GM19395 (cell line): ENCODE measurements at regions not wholly inside any gene's neighbourhood (a gene's known extent, or its start where the extent isn't known, plus 50 kb on each side); places are given as distances from the start of the nearest gene placed in this dataset.

Experiments
- ATAC-seq: cut with Tn5 transposase; IDR thresholded peaks from one replicate; pipeline ENCODE4 v1.9.1; 2021; ENCODE audit warnings: mild to moderate bottlenecking, moderate library complexity; ENCODE audit not compliant: unreplicated experiment

DNA sequence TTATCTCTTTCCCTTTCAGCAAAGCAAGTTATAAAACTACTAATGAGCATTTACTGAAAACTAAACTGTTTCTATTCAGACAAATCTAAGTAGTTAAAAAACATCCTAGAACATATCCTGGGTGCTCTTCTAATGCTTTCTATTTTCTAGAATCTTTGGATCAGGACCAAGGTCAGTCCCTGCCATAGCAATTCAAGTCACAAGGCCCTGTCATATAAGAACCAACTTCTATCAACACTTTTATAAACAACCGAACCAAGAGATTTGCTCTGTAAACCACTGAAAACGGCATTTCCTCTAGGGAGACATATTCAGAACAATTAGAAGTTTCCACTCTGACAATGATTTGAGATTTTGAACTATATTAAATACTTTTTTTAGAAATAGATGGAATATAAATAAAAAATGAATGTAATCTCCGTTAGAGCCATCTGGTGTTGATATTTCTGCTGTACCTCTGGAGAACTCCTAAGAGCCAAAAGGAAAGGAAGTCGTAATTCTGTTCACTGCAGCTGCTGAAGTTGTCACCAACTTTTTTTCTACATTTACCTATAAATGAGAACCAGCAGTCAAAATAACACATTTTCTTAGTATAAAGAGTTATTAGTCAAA, 51.4 kb upstream of the LGSN start:
- ATAC-seq, result no peak

DNA sequence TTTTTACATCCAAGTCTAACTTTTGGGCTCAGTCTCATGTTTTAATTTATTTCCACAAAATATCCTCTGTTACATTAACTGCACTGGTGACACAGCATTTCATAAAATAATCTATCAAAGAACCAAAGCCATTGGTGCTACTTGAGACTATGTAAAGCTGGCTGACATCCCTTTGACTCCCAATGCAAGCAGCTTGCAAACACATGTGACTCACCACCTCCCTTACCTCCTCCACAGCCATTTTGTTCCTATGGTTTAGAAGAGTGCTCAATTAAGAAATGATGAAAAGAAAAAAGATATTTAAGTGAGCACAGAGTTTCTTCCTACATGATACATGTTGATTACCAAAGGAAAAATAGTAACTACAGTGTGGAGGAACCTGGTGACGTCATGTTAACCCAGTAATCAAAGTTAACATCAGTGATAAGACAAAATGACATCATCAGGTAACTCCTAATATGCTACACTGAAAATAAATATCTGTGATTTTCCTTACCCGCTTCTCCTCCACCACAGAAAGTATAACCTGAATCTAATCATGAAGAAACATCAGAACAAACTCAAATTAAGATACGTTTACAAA, 53.3 kb upstream of the LGSN start:
- no peak for ATAC-seq

DNA sequence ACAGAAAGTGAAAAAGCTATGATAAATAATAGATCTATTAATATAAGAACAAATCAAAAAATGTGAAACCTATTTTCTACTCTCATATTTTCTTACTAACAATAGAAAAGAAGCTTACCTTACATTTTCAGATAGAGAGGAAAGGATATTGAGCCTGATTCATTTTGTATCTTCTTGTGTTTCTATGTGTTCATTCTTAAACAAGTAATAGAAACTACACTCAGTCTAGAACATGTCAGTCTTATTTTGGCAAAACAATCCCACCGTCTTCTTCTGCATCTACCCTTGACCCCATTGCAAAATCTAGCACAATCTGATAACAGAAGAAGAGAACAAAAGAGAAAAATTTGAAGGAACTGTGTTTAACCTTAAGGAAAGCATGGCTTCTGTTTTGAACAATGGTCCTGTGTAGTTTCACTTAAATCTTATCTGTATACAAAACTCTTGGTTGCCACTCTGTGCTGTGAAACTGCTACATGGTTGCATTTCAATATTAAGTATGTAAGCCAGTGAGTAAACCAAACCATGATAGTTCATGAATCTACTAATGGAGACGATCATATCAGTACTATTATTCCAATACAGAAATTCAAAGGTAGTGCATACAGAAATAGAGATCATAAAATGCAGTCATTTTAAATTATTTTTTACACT, 69.5 kb upstream of the LGSN start:
- peak; percentile 78 for ATAC-seq

DNA sequence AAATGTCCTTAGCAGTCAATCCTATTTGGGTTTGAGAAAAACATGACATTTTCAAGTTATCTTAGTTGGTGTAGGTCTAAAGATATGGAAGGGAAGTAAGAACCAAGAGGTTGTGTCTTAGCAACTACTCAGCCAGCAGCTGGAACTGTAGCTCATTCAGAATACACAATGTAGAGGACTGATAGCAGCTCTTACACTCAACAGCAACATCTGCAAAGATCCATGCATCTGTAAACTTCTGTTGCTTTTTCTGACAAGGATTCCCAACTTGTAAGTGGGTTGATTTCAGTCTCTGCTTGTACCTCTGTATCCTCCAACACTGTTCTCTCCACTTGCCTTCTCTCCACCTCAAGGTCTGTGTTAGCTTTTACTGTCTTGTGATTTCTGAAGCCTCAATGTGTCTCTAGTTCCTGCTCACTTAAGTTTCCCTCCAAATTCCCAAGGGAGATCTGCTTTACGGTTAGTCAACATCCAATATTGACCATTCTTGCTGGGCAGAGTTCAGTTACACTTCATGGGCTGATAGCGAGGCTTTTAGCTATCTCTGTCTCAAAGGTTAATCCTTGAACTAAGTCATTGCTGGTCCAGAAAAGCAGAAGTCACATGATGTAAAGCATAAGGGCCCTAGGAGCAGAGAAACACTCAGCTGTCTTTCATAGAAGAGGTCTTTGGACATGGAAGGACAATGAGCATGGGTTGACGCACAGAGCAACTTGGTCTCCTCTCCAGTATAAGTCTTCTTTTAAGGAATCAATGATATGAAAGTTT, 71.6 kb upstream of the LGSN start:
- no peak for ATAC-seq

DNA sequence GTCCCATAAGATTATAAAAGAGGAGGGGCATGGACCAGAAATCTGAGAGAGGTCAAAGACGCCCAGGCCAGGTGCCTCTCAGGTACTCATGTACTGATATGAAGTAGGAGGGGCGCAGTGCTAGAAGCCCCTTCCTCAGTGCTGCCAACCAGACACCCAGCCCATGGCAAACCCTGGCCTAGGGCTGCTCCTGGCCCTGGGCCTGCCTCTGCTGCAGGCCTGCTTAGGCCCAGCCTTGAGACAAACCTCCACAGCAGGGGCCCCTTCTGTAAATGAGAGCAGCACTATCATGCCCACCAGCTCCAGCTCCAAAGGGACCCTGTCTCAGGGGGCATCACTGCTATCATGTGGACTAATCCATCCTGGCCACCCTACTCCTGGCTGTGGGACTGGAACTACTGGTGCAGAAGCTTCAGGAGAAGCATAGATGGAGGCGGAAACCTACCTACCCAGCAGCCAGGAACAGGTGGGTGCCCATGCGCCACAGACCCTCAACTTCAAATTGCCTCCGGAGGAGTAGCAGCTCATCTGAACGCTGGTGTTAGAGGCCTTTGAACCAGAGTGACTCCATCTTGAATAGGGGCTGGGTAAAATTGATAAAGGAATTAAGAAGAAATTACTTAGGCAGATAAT, 72.4 kb upstream of the LGSN start:
- ATAC-seq, result no peak

DNA sequence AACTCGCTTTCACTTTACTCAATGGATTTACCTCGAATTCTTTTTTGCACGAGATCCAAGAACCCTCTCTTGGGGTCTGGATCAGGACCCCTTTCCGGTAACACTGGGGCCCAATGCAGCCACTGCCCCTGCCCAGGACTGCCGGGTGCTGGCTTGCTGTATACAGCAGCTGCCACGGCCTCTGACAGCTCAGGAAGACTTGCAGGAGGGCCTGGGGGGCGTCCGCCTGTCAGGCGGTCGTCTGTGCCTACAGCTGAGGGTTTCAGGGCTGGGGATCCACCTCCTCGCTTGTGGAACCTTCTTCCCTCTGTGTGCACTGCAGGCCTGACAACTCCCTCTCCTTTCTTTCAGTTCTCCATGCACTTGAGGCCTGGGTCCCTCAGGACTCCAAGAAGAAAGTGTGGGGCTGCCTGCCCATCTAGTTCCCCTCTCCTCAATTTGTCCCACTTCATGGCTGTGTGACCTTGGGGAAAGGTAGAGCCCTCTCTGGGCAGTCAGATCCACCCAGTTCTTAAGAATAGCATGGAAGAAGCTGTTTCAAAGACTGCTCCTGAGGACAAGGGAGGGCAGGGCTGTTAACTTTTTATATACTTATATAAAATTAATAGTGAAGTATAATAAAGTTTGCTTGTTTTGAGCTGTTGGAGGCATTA, 75.0 kb upstream of the LGSN start:
- ATAC-seq, result no peak

DNA sequence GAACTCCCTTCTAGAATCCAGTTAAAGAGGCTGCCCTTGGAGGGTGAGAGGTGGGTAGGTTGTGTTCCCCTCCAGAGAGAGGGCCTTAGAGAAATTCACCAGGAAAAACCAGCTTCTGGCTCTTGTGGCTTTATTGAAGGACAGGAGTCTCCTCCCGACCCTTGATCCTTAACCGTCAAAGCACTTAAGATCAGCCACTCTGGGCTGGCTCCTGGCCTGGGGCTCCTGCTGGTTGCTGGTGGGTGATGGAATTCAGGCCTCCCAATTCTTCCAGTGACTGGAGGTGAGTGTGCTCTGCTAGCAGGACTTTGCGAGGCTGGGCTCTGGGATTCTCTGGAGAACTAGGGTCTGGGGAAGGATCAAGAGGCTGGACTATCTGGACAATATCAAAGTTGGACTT, 75.6 kb upstream of the LGSN start:
- ATAC-seq, result no peak

DNA sequence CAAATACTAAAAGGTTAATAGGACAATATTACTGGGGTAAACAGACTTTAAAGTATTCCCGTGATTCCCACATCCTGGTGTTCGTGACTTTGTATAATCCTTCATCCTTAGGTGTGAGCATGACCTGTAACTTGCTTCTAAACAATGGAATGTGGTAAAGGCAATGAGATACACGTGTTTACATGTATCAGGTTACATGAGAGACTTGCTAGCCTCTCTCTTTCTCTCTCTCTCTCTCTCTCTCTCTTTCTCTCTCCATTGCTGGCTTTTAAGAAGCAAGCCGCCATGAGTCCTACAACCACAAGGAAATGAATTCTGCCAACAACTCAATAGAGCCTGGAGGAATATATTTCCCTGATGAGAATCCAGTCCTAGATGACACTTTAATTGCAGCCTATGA, 83.9 kb upstream of the LGSN start:
- ATAC-seq, result no peak

DNA sequence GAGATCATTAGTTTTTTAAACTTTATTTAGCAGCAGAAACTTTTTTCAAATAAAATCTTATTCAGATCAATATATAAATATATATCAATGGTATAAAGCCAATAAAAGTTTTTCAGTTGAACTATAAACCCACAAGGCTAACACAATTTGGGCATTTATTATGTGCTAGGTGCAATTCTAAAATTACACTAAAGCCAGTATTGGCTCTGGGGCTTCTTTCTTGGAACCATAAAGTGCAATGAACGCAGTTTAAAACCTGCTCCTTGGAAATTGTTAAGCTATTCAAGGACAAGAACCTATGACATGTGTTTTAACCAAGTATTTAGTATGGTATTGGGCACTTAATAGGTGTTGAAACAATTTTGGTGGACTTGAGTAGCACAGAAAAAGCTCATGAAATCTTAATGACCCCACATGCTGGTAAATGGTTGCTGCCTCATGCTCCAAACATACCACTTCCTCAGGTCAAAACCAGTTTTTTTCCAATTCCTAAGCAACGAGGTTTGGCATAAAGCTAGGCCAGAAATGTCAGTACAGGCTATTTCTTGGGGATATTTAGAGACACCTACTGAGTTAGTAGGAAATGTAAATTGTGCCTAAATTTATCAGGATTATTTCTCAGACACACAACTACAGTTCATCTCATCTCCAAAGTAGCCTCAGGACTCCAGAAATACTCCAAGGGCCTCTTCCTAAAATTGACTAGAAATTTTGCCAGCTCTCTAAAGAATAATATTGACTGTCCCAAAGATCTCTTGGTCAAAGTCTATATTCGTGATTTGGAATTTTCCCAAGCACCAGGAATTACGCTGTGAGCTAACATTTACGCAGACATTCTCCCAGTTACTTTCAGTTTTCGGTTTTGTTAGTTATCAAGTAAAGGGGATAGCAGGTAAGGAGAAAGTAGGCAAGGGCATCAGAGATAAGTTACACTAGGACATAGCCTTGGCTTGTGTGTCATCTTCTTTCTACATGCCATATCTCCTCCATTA, 90.9 kb upstream of the LGSN start:
- ATAC-seq, result no peak

DNA sequence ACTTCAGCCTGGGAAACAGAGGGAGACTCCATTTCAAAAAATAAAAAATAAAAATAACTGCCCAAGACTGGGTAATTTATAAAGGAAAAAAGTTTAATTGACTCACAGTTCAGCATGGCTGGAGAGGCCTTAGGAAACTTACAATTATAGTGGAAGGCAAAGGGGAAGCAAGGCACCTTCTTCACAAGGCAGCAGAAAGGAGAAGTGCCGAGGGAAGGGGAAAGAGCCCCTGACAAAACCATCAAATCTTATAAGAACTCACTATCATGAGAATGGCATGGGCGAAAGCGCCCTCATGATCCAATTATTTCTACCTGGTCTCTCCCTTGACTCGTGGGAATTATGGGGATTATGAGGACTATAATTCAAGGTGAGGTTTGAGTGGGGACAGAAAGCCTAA, 95.5 kb upstream of the LGSN start:
- ATAC-seq, result no peak

DNA sequence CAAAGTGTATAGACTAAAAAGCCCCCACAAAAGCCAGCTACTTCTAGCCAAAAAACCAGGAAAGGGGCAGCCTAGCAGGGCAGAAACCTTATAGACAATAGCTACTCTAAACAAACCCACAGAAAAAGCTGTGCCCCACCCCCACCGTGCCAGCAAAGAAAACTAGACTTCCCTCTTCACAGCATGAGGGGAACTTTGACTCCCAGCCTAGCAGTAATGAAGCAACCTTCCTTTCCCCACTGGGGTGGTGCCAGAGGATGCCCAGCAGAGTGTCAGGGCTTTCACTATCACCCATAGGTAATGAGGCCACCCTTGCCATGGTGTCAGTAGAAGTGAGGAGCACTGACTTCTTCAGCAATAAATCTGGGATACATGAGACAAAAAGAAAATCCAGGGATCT, 99.0 kb upstream of the LGSN start:
- ATAC-seq, result no peak

DNA sequence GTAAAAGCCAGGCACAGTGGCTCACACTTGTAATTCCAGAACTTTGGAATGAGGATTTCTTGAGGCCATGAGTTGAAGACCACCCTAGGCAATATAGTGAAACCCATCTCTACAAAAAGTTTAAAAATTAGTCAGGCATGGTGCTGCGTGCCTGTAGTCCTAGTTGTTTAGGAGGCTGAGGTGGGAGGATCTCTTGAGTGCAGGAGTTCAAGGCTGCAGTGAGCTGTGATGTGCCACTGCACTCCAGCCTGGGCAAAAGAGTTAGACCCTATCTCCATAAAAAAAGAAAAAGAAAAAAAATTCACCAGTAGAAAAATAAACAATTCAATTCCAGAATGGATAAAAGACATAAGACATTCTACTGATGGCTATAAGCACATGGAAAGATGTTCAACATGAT, 104.9 kb upstream of the LGSN start:
- ATAC-seq, result no peak

DNA sequence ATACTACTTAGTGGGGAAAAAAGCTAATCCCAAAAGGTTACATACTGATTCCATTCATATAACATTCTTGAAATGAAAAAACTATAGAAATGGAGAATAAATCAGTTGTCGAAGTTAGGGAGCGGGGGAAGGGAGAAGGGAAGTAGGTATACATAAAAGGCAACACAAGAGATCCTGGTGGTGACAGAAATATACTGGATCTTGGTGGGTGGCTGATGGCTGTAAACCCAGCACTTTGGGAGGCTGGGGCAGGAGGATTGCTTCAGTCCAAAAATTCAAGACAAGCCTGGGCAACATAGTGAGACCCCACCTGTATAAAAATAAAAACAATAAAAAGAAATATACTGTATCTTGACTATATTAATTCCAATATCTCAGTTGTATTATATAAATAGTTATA, 105.7 kb upstream of the LGSN start:
- no peak for ATAC-seq

DNA sequence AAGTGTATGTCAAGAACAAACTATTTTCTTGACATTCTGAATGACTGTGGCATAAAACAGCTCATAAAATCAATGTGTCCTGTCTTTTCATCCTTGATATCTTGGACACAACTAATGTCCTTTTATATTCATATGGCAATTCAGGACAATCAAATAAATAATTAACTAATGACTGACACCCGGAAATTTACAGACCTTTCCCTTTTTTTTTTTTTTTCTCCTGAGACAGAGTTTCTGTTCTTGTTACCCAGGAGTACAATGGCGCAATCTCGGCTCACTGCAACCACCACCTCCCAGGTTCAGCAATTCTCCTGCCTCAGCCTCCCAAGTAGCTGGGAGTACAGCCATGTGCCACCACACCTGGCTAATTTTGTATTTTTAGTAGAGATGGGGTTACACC, 107.1 kb upstream of the LGSN start:
- ATAC-seq, result no peak

DNA sequence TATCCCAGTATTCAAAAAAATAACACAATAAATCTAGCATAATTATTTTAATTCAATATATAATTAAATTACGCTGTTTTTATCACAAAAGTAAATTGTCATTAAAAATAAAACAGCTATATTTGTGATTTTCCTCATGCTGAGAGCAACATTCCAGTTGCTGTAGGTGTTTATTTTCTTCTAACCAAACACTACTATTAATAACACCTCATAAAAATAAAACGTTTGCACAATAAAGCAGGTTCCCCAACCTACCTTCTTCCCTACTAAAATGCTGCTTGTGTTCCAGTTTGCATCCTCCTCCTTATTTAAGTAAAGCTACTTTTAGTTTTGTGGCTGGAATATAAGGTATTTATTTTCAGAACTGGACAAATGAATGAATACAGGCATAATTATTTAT, 108.2 kb upstream of the LGSN start:
- ATAC-seq, result no peak

DNA sequence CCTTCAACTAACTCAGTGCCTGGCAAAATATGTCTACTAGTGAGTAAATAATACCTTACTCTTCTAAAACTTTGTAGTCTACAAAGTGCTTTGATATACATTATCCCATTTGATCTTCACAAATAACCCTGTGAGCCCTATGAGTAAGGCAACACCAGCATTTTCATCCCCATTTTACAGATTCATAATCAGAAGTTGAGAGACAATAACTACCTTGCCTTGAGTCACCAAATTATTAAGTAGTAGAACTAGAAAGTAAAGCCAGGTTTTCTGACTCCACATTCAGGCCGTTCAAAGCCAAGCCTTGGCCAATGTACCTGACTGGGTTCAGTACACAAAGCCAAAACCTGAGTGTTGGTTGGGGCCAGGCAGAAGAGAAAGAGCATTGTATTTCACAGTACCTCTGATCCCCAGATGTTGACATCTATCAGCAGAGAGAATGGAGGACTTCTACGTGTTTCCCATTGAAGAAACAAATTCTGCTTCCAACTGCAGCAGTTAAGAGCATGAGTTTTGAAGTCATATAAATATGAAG, 111.3 kb upstream of the LGSN start:
- no peak for ATAC-seq

DNA sequence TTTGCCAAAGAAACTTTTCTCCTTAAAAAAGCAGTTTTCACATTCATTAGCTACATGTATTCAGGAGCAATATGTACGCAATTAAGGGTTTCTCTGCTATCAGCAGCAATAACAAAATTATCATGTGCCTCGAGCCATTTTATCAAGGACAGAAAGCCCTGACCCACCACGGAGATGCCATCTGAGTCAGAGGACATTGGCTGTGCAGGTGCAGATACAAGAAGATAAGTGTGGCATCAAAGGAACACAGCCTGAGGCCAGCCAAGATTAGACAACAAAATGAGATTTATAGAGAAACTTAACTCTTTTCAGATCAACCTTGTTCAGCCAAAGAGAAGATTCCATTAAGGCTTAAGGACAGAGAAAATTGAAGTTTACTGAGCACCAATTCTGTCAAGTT, 115.2 kb upstream of the LGSN start:
- no peak for ATAC-seq

DNA sequence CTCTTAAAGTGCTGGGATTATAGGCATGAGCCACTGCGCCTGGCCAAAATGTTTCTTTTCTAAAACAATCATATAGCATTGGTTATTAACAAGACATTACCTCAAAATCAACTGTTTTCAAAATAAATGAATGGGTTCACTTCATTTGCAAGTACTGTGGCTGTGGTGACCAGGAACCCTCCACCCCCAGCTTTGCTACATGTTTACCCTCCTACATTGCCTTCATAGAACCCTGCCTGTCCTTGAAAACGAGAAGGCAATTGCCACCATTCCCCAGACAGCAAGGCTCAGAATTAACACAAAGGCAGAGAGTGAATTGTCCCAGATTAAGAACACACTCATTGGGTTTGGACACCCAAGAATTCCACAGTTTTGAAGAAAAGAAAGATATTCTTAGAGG, 116.6 kb upstream of the LGSN start:
- no peak for ATAC-seq

DNA sequence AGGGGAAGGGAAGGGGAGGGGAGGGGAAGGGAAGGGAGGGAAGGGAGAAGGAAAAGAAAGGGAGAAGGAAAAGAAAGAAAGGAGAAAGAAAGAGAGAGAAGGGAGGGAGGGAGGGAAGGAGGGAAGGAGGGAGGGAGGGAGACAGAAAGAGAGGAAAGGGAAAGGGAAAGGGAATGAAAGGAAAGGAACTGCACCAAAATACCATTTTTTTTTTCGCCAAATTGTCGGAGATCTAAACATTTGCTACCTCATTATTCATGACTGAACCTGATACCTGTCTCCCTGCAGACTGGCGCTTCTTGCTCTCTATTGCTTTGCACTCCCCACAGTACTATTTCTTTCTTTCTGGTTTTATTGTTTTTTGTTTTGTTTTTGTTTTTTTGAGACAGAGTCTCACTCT, 117.3 kb upstream of the LGSN start:
- no peak for ATAC-seq

DNA sequence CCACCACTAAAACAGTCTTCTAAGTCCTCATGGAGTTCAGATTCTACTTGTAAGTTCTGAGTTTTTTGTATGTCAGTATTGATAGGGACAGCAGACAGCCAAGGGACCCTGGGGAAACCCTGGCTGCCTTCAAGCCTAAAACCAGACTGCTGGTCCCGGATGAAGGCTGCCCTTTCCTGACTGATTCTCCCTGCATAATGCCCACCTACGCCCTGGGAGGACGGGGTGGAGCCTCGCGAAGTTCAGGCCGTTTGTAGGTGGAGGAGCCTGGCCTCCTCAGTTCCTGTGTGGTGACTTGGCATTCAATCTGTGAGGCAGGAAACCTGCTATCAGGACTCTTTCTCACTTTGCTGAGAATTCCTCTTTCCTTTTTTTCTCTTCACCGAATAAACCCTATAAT, 120.3 kb upstream of the LGSN start:
- no peak for ATAC-seq
